GM12875 (cell line): ENCODE measurements at regions not wholly inside any gene's neighbourhood (a gene's known extent, or its start where the extent isn't known, plus 50 kb on each side); places are given as distances from the start of the nearest gene placed in this dataset.

ENCODE experiments used
- H3K4me3 ChIP-seq: one replicate; pipeline ENCODE4 v1.5.1; 2011; ENCODE audit warnings: low read depth, low read length, control low read depth
- CTCF ChIP-seq: IDR thresholded peaks from 2 replicates; pipeline ENCODE4 v1.5.1; 2011; ENCODE audit warnings: low read depth, mild to moderate bottlenecking, control low read depth, inconsistent platforms, low read length, moderate library complexity, borderline replicate concordance; ENCODE audit not compliant: insufficient read depth

GRCh38 chr4:114236171-114236769 is 256.8 kb upstream of the ARSJ start:
- no peak overlapping the region for H3K4me3 ChIP-seq
- TF ChIP-seq CTCF, result no peak

- TF ChIP-seq CTCF, result no peak
- no peak overlapping the region for H3K4me3 ChIP-seq
Measured at GRCh38 chr4:114237997-114238396, 258.6 kb upstream of the ARSJ start.

- H3K4me3 ChIP-seq, result no peak overlapping the region
- TF ChIP-seq CTCF, result no peak
Measured at GRCh38 chr4:114249561-114249960, 270.1 kb upstream of the ARSJ start.

- H3K4me3 ChIP-seq, result no peak overlapping the region
- TF ChIP-seq CTCF, result no peak
Measured at GRCh38 chr4:114249976-114250375, 270.5 kb upstream of the ARSJ start.

- H3K4me3 ChIP-seq, result no peak overlapping the region
- no peak for TF ChIP-seq CTCF
Measured at GRCh38 chr4:114250439-114250891, 271.0 kb upstream of the ARSJ start.

GRCh38 chr4:114251020-114251419 is 271.6 kb upstream of the ARSJ start:
- TF ChIP-seq CTCF, result no peak
- no peak overlapping the region for H3K4me3 ChIP-seq

GRCh38 chr4:114252499-114252898 is 273.1 kb upstream of the ARSJ start:
- TF ChIP-seq CTCF, result no peak
- H3K4me3 ChIP-seq, result no peak overlapping the region
